Muscle of back (tissue), 3 donors: ENCODE measurements at regions not wholly inside any gene's neighbourhood (a gene's known extent, or its start where the extent isn't known, plus 50 kb on each side); places are given as distances from the start of the nearest gene placed in this dataset.

Experiments
- DNase-seq, 3 donors: peaks; one replicate each; pipeline versions ENCODE4 v3.0.0 to v3.0.0-alpha.2; 2013

GRCh38 chr3:144141074-144141473, 169.5 kb downstream of the DIPK2A start:
- no peak for DNase-seq

- DNase-seq: no peak
Observed at GRCh38 chr3:144141496-144141895, 169.9 kb downstream of the DIPK2A start.

GRCh38 chr3:144142151-144142840, 170.7 kb downstream of the DIPK2A start:
- peak; percentile 39 to 67 (median 53) for DNase-seq

GRCh38 chr3:144148356-144148755, 176.7 kb downstream of the DIPK2A start:
- DNase-seq: no peak

- DNase-seq: no peak
Observed at GRCh38 chr3:144151983-144152382, 180.4 kb downstream of the DIPK2A start.

- no peak for DNase-seq
Observed at GRCh38 chr3:144160627-144161026, 189.0 kb downstream of the DIPK2A start.

GRCh38 chr3:144162042-144162441, 190.4 kb downstream of the DIPK2A start:
- no peak for DNase-seq

- no peak for DNase-seq
Observed at GRCh38 chr3:144164352-144164751, 192.7 kb downstream of the DIPK2A start.

GRCh38 chr3:144165482-144165881, 193.9 kb downstream of the DIPK2A start:
- no peak for DNase-seq

GRCh38 chr3:144167634-144168033, 196.0 kb downstream of the DIPK2A start:
- no peak for DNase-seq

GRCh38 chr3:144173491-144173890, 201.9 kb downstream of the DIPK2A start:
- no peak for DNase-seq

GRCh38 chr3:144175644-144176425, 204.2 kb downstream of the DIPK2A start:
- no peak for DNase-seq

- DNase-seq: no peak
Observed at GRCh38 chr3:144177649-144178048, 206.0 kb downstream of the DIPK2A start.

GRCh38 chr3:144178607-144179006, 207.0 kb downstream of the DIPK2A start:
- DNase-seq: no peak

- DNase-seq: peak in 1 of 3 donors; percentile 8
Observed at GRCh38 chr3:144181062-144181461, 209.4 kb downstream of the DIPK2A start.

- DNase-seq: no peak
Observed at GRCh38 chr3:144182501-144182900, 210.9 kb downstream of the DIPK2A start.

- peak in 1 of 3 donors; percentile 12 for DNase-seq
Observed at GRCh38 chr3:144185276-144185675, 213.7 kb downstream of the DIPK2A start.

- DNase-seq: peak in 1 of 3 donors; percentile 33
Observed at GRCh38 chr3:144187531-144188210, 216.0 kb downstream of the DIPK2A start.

- DNase-seq: no peak
Observed at GRCh38 chr3:144189044-144189443, 217.4 kb downstream of the DIPK2A start.

- no peak for DNase-seq
Observed at GRCh38 chr3:144197116-144197515, 225.5 kb downstream of the DIPK2A start.

- no peak for DNase-seq
Observed at GRCh38 chr3:144197582-144197981, 226.0 kb downstream of the DIPK2A start.

- no peak for DNase-seq
Observed at GRCh38 chr3:144200004-144200403, 228.4 kb downstream of the DIPK2A start.

GRCh38 chr3:144200466-144200865, 228.8 kb downstream of the DIPK2A start:
- DNase-seq: peak in 1 of 3 donors; percentile 34
